Stimulated activated effector memory CD8-positive, alpha-beta T cell treated with anti-CD3 and anti-CD28 coated beads, Interleukin-12 subunit alpha, Interleukin-12 subunit beta, amount 100 ng/mL, for 72 hours (primary cell): ENCODE measurements at regions not wholly inside any gene's neighbourhood (a gene's known extent, or its start where the extent isn't known, plus 50 kb on each side); places are given as distances from the start of the nearest gene placed in this dataset.

Source experiments
- ATAC-seq: fragments of 150-1000 bp; cut with Tn5 transposase; 2 replicates; pipeline ENCODE4 v1.10.0; 2021
- DNase-seq, 2 donors: peaks; one replicate each; pipeline ENCODE4 v3.0.0; 2021 to 2022; ENCODE audit warnings: low spot score in 2 of 2
- H3K27ac Mint-ChIP-seq: one replicate; pipeline ENCODE4 v1.8.0; 2022; ENCODE audit warnings: mild to moderate bottlenecking, mixed read lengths
- H3K36me3 Mint-ChIP-seq: one replicate; pipeline ENCODE4 v1.8.0; 2022; ENCODE audit warnings: mild to moderate bottlenecking, mixed read lengths
- H3K4me1 Mint-ChIP-seq: one replicate; pipeline ENCODE4 v1.8.0; 2022; ENCODE audit warnings: mixed read lengths
- H3K4me3 Mint-ChIP-seq: one replicate; pipeline ENCODE4 v1.8.0; 2022; ENCODE audit warnings: mild to moderate bottlenecking, mixed read lengths
- H3K9me3 Mint-ChIP-seq: one replicate; pipeline ENCODE4 v1.8.0; 2022; ENCODE audit warnings: mixed read lengths

DNA sequence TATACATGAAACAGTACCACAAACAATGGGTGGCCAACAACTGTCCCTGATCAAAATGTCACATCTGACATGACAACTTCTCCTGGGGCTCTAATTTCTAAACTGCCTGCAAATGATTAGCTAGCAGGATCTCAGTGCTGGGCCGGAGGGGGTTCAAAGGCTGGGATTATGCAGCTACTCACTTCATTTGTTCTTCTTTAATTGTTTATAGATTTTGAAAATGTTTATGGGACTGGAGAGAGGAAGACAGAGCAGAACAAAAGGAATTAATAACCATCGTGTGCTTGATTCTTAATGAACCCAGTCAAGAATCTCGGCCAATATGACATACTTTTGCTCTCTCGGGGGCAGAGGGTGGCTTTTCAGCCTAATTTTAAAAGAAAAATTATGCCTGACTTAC lies 313.6 kb downstream of the NSG2 start:
- H3K9me3 Mint-ChIP-seq: peaks cover 12% of the 10 kb centered on the region
- H3K36me3 Mint-ChIP-seq: no peaks in the 10 kb centered on the region
- H3K4me1 Mint-ChIP-seq: no peaks in the 10 kb centered on the region
- DNase-seq (no peak), ATAC-seq (no peak)
- no peak overlapping the region for H3K4me3 Mint-ChIP-seq
- no peak overlapping the region for H3K27ac Mint-ChIP-seq

DNA sequence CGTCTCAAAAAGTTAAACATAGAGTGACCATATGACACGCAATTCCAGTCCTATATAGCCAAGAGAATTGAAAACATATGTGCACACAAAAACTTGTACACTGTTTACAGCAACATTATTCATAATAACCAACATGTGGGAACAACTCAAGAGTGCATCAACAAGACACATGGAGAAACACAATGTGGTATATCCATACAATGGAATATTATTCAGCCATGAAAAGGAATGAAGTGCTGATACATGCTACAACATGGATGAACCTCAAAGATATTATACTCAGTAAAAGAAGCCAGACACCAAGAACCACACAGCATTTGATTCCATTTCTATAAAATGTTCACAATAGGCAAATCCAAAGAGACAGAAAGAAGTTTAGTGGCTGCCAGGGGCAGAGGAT lies 317.0 kb downstream of the NSG2 start:
- ATAC-seq: no peak
- Mint-ChIP-seq H3K36me3 (no peaks in the 10 kb centered on the region), H3K4me3 (no peak overlapping the region), H3K9me3 (peaks cover 8% of the 10 kb centered on the region), H3K4me1 (no peaks in the 10 kb centered on the region), H3K27ac (no peak overlapping the region)
- no peak for DNase-seq

- Mint-ChIP-seq H3K4me1 (no peaks in the 10 kb centered on the region), H3K4me3 (no peak overlapping the region), H3K36me3 (no peaks in the 10 kb centered on the region), H3K27ac (no peak overlapping the region), H3K9me3 (peaks cover 8% of the 10 kb centered on the region)
- ATAC-seq: no peak
- DNase-seq: no peak
These were observed 318.4 kb downstream of the NSG2 start for GRCh38 chr5:174363934-174364333.

DNA sequence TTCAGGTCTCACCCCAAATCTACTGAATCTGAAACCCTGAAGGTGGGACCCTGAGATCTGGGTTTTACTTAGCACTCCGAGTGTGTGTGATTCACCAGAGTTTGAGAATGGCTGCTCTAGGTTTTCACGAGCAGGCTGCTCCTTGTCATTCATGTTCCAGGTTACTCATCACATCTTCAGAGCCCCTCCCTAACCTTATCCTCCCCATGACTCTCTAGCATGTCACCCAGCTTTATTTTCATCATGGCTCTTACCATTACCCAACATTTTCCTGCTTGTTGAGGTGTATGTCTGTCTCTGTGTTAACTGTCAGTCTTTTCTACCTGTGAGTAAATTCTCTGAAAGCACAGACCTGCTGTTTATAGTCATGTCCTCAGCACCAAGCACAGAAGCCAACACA lies 319.2 kb downstream of the NSG2 start:
- ATAC-seq: no peak
- no peak for DNase-seq
- no peak overlapping the region for H3K27ac Mint-ChIP-seq
- no peak overlapping the region for H3K4me3 Mint-ChIP-seq
- H3K36me3 Mint-ChIP-seq: no peaks in the 10 kb centered on the region
- peaks cover 8% of the 10 kb centered on the region for H3K9me3 Mint-ChIP-seq
- H3K4me1 Mint-ChIP-seq: no peaks in the 10 kb centered on the region

- Mint-ChIP-seq H3K27ac (no peak overlapping the region), H3K4me1 (no peaks in the 10 kb centered on the region), H3K36me3 (no peaks in the 10 kb centered on the region), H3K4me3 (no peak overlapping the region), H3K9me3 (peaks cover 4% of the 10 kb centered on the region)
- no peak for DNase-seq
- no peak for ATAC-seq
These were observed 326.1 kb downstream of the NSG2 start for GRCh38 chr5:174371600-174372094.

- Mint-ChIP-seq H3K36me3 (no peaks in the 10 kb centered on the region), H3K4me3 (no peak overlapping the region), H3K4me1 (no peaks in the 10 kb centered on the region), H3K27ac (no peak overlapping the region), H3K9me3 (peaks cover 4% of the 10 kb centered on the region)
- DNase-seq (no peak), ATAC-seq (no peak)
These were observed 328.7 kb downstream of the NSG2 start for GRCh38 chr5:174374206-174374605.

- ATAC-seq (no peak), DNase-seq (no peak)
- H3K4me3 Mint-ChIP-seq: no peak overlapping the region
- no peaks in the 10 kb centered on the region for H3K4me1 Mint-ChIP-seq
- H3K36me3 Mint-ChIP-seq: no peaks in the 10 kb centered on the region
- no peak overlapping the region for H3K27ac Mint-ChIP-seq
- H3K9me3 Mint-ChIP-seq: peaks cover 1% of the 10 kb centered on the region
These were observed 330.6 kb downstream of the NSG2 start for GRCh38 chr5:174376056-174376455.

DNA sequence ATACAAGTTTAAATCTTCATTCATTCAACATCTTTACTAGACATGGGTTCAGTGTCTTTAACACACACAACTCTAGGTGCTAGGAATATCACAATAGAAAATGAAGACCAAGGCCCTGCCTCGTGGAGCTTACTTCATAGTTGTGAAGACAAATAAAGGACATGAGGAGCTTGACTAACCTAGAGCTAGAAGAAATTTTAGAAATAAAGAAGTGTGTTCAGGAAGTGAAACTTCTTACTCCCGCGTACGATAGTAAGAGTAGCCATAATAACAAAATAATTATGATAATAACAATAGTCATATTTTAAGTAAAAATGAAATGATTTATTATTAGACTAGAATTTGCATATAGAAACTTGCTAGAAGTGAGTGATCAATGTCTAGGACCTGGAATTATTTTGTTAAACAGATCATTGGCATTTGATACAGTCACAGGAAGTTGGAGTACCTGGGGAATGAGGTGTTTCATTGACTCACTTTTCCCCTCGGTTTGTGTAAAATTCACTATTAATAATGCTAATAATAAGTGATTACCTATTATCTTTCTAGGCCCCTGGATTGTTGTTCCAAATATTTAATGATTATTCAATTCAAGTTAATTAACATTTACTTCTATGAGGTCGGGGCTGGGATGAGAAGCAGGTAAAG lies 331.3 kb downstream of the NSG2 start:
- no peaks in the 10 kb centered on the region for H3K4me1 Mint-ChIP-seq
- no peaks in the 10 kb centered on the region for H3K9me3 Mint-ChIP-seq
- H3K36me3 Mint-ChIP-seq: no peaks in the 10 kb centered on the region
- no peak overlapping the region for H3K4me3 Mint-ChIP-seq
- H3K27ac Mint-ChIP-seq: no peak overlapping the region
- no peak for DNase-seq
- no peak for ATAC-seq

DNA sequence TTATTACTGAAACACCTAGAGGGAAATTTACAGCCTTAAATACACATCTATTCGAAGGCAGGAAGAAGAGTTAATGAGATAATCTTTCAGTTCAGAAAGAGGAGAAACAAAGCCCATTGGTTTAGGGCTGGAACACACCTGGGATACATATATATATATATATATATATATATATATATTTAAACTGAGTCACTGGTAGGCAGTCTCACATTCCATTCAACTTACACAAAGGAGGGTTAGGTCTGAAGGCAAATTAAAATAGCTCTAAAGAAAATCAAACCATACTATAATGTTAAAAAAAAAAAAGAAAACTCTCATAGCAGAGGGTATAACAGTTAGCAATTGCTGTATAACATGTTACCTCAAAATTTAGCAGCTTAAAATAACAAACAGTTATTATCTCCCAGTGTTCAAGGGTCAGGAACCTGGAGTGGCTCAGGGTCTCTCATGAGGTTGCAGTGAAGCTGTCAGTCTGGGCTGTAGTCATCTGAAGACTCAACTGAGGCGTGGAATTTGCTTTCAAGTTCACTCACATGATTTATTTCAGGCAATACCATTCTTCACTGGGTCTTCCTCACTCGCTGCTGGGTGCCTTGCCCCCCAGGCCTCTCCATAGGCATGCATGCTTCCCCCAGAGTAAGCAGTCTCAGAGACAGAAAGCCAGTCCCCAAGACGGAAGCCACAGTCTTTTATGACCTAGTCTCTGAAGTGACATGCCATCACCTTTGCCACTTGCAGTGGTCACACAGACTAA lies 332.8 kb downstream of the NSG2 start:
- no peaks in the 10 kb centered on the region for H3K4me1 Mint-ChIP-seq
- H3K9me3 Mint-ChIP-seq: no peaks in the 10 kb centered on the region
- ATAC-seq: no peak
- no peak for DNase-seq
- H3K4me3 Mint-ChIP-seq: no peak overlapping the region
- H3K36me3 Mint-ChIP-seq: no peaks in the 10 kb centered on the region
- no peak overlapping the region for H3K27ac Mint-ChIP-seq

- Mint-ChIP-seq H3K4me1 (no peaks in the 10 kb centered on the region), H3K4me3 (no peak overlapping the region), H3K9me3 (no peaks in the 10 kb centered on the region), H3K36me3 (no peaks in the 10 kb centered on the region), H3K27ac (no peak overlapping the region)
- DNase-seq (no peak), ATAC-seq (no peak)
These were observed 334.8 kb downstream of the NSG2 start for GRCh38 chr5:174380311-174380710.

GRCh38 chr5:174381241-174381640 lies 335.7 kb downstream of the NSG2 start:
- H3K27ac Mint-ChIP-seq: no peak overlapping the region
- no peaks in the 10 kb centered on the region for H3K9me3 Mint-ChIP-seq
- ATAC-seq: no peak
- no peaks in the 10 kb centered on the region for H3K4me1 Mint-ChIP-seq
- H3K4me3 Mint-ChIP-seq: no peak overlapping the region
- H3K36me3 Mint-ChIP-seq: no peaks in the 10 kb centered on the region
- no peak for DNase-seq

- no peak for ATAC-seq
- no peak overlapping the region for H3K27ac Mint-ChIP-seq
- no peak overlapping the region for H3K4me3 Mint-ChIP-seq
- no peaks in the 10 kb centered on the region for H3K36me3 Mint-ChIP-seq
- DNase-seq: no peak
- H3K4me1 Mint-ChIP-seq: no peaks in the 10 kb centered on the region
- no peaks in the 10 kb centered on the region for H3K9me3 Mint-ChIP-seq
These were observed 338.0 kb downstream of the NSG2 start for GRCh38 chr5:174383210-174384167.

DNA sequence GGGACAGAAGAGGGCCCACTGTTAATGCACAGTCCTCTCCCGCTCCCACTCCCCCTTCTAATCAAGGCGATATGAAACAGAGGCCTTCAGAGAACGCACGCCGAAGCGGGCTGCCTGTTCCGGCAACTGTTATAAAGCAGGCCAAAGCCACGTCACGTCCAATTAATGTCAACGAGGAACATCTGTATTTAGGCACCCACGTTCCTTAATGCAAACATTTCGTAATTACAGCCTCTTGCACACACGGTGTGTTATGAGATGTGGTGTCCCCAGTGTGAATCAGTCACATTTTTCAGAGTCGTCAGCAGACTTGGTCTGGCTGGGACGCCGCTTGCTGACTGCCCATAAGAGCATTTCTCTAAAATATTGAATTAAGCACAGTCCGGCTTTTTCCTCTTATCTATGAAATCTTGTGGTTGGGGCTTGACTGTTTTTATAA lies 339.0 kb downstream of the NSG2 start:
- Mint-ChIP-seq H3K4me1 (no peaks in the 10 kb centered on the region), H3K9me3 (no peaks in the 10 kb centered on the region), H3K36me3 (no peaks in the 10 kb centered on the region), H3K4me3 (no peak overlapping the region), H3K27ac (no peak overlapping the region)
- no peak for DNase-seq
- ATAC-seq: no peak

DNA sequence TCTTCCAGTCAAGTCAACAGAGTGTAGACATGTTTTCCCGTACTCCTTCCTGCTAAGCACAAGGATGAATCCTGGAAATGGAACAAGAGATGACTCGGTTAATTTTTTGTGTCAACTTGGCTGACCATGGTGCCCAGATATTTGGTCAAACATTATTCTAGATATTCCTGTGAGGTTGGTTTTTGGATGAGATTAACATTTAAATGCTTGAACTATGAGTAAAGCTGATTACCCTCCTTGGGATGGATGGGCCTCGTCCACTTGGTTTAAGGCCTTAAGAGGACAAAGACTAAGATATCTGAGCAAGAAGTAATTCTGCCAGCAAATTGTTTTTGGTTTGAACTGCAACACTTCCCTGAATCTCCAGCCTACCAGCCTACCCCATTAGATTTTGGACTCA lies 338.1 kb upstream of the MSX2 start:
- no peak for DNase-seq
- no peak for ATAC-seq
- Mint-ChIP-seq H3K4me1 (no peaks in the 10 kb centered on the region), H3K9me3 (no peaks in the 10 kb centered on the region), H3K27ac (no peak overlapping the region), H3K4me3 (no peak overlapping the region), H3K36me3 (no peaks in the 10 kb centered on the region)

DNA sequence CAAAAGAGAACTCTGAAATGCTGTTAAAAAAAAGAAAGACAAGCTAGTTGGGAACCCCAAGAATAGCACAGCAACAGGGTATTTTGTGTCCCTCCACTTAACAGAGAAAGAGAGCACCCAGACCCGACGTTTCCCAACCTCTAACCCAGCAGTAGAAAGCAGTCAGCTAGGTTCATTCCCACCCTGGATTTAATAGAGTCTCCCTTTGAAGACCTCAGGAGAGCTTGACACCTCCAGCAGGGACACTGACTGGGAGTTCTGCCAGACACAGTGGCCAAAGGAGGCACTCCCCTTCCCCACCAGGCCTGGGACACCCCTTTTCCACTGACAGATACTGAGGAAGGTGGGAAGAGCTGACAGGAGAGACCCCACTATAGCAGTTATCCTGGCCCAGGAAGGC lies 337.5 kb upstream of the MSX2 start:
- no peak overlapping the region for H3K27ac Mint-ChIP-seq
- no peak for DNase-seq
- no peak overlapping the region for H3K4me3 Mint-ChIP-seq

More for the DNA sequence above, 337.5 kb upstream of the MSX2 start:
- no peaks in the 10 kb centered on the region for H3K9me3 Mint-ChIP-seq
- H3K4me1 Mint-ChIP-seq: no peaks in the 10 kb centered on the region
- H3K36me3 Mint-ChIP-seq: no peaks in the 10 kb centered on the region
- ATAC-seq: no peak
